Breast epithelium (tissue), 4 donors: ENCODE measurements at regions not wholly inside any gene's neighbourhood (a gene's known extent, or its start where the extent isn't known, plus 50 kb on each side); places are given as distances from the start of the nearest gene placed in this dataset.

Experiments used
- DNase-seq, 2 donors: peaks; one replicate each; pipeline ENCODE4 v3.0.0-alpha.2; 2019; ENCODE audit warnings: low spot score in 2 of 2
- H3K27ac ChIP-seq, 2 donors: fragments of 200-600 bp; sonication (generic) in 1 of 2; one replicate each; pipeline ENCODE4 v1.5.1; 2016 to 2019; ENCODE audit warnings: mild to moderate bottlenecking in 1 of 2
- H3K27me3 ChIP-seq, 2 donors: fragments of 200-600 bp; sonication (generic) in 1 of 2; one replicate each; pipeline versions ENCODE4 v1.5.1 to v1.6.0; 2017 to 2019; ENCODE audit warnings: control low read depth in 1 of 2, mild to moderate bottlenecking in 1 of 2
- H3K36me3 ChIP-seq: fragments of 200-600 bp; one replicate; pipeline ENCODE4 v1.5.1; 2019
- H3K4me1 ChIP-seq, 2 donors: fragments of 200-600 bp; sonication (generic); one replicate each; pipeline ENCODE4 v1.5.1; 2016 to 2019; ENCODE audit warnings: control low read depth in 1 of 2
- H3K4me3 ChIP-seq, 3 donors: fragments of 200-600 bp; sonication (generic); 1 replicate in 2 of 3; 2 replicates in 1 of 3; pipeline ENCODE4 v1.5.1; 2016 to 2019; ENCODE audit warnings: mild to moderate bottlenecking in 3 of 3, moderate library complexity in 2 of 3
- H3K9me3 ChIP-seq, 2 donors: fragments of 200-600 bp; sonication (generic) in 1 of 2; one replicate each; pipeline ENCODE4 v1.5.1; 2016 to 2019; ENCODE audit warnings: control low read depth in 1 of 2
- CTCF ChIP-seq, 3 donors: fragments of 450-650 bp; IDR thresholded peaks; one replicate each; pipeline ENCODE4 v1.5.1; 2016 to 2017; ENCODE audit warnings: antibody characterized with exemption in 3 of 3, mild to moderate bottlenecking in 3 of 3, moderate library complexity in 3 of 3
- POLR2A ChIP-seq: fragments of 450-650 bp; IDR thresholded peaks from one replicate; pipeline ENCODE4 v1.6.1; 2016; ENCODE audit warnings: antibody characterized with exemption, mild to moderate bottlenecking, moderate library complexity
- POLR2AphosphoS5 ChIP-seq, 3 donors: sonication (generic); formaldehyde crosslinking; IDR thresholded peaks; one replicate each; pipeline ENCODE4 v1.6.1; 2017; ENCODE audit warnings: antibody characterized with exemption in 3 of 3
- intact Hi-C: fragments of 100-400 bp; cut with DNase I; formaldehyde crosslinking; loops from one replicate; pipeline ENCODE4 v1.15.1; 2023; ENCODE audit warnings: low total_unique reads

- TF ChIP-seq POLR2A (no peak), POLR2AphosphoS5 (IDR thresholded peaks at IDR 0.05) (no peak), CTCF (IDR thresholded peaks at IDR 0.05) (no peak)
- intact Hi-C loops: no loop called here
- Histone ChIP-seq H3K27ac (no peak overlapping the region), H3K9me3 (no peaks in the 10 kb centered on the region), H3K27me3 (no peaks in the 10 kb centered on the region), H3K36me3 (no peaks in the 10 kb centered on the region), H3K4me3 (no peak overlapping the region), H3K4me1 (no peaks in the 10 kb centered on the region)
- no peak for DNase-seq
Measured at GRCh38 chr3:10577486-10577885, 72.1 kb upstream of the ATP2B2 start.

GRCh38 chr3:10580426-10580825 is 75.0 kb upstream of the ATP2B2 start:
- no peak overlapping the region for H3K27ac ChIP-seq
- no peaks in the 10 kb centered on the region for H3K4me1 ChIP-seq
- DNase-seq: no peak
- H3K9me3 ChIP-seq: no peaks in the 10 kb centered on the region
- intact Hi-C loops: no loop called here
- TF ChIP-seq POLR2AphosphoS5 (IDR thresholded peaks at IDR 0.05) (no peak), CTCF (IDR thresholded peaks at IDR 0.05) (no peak), POLR2A (no peak)
- H3K27me3 ChIP-seq: no peaks in the 10 kb centered on the region
- H3K4me3 ChIP-seq: no peak overlapping the region
- no peaks in the 10 kb centered on the region for H3K36me3 ChIP-seq

GRCh38 chr3:10581251-10581650 is 75.9 kb upstream of the ATP2B2 start:
- Histone ChIP-seq H3K9me3 (no peaks in the 10 kb centered on the region), H3K27me3 (peaks cover 0 to 5% of the 10 kb centered on the region in 2 donors), H3K36me3 (no peaks in the 10 kb centered on the region), H3K4me3 (no peak overlapping the region), H3K4me1 (no peaks in the 10 kb centered on the region), H3K27ac (no peak overlapping the region)
- no peak for TF ChIP-seq CTCF (IDR thresholded peaks at IDR 0.05)
- no peak for TF ChIP-seq POLR2AphosphoS5 (IDR thresholded peaks at IDR 0.05)
- no peak for TF ChIP-seq POLR2A
- peak in 1 of 2 donors; percentile 51 for DNase-seq
- intact Hi-C loops: no loop called here

GRCh38 chr3:10581716-10582115 is 76.3 kb upstream of the ATP2B2 start:
- Histone ChIP-seq H3K36me3 (no peaks in the 10 kb centered on the region), H3K27me3 (peaks cover 0 to 5% of the 10 kb centered on the region in 2 donors), H3K9me3 (no peaks in the 10 kb centered on the region)

GRCh38 chr3:10582733-10583132 is 77.3 kb upstream of the ATP2B2 start:
- peaks cover 0 to 5% of the 10 kb centered on the region in 2 donors for H3K27me3 ChIP-seq
- intact Hi-C loops: no loop called here

More at GRCh38 chr3:10581716-10582115, 76.3 kb upstream of the ATP2B2 start:
- no peak for DNase-seq
- intact Hi-C loops: no loop called here
- no peak for TF ChIP-seq POLR2A
- TF ChIP-seq CTCF (IDR thresholded peaks at IDR 0.05): no peak
- TF ChIP-seq POLR2AphosphoS5 (IDR thresholded peaks at IDR 0.05): no peak
- H3K27ac ChIP-seq: no peak overlapping the region
- no peaks in the 10 kb centered on the region for H3K4me1 ChIP-seq
- H3K4me3 ChIP-seq: no peak overlapping the region

More at GRCh38 chr3:10582733-10583132, 77.3 kb upstream of the ATP2B2 start:
- Histone ChIP-seq H3K4me1 (no peaks in the 10 kb centered on the region), H3K36me3 (no peaks in the 10 kb centered on the region), H3K9me3 (no peaks in the 10 kb centered on the region), H3K27ac (no peak overlapping the region), H3K4me3 (no peak overlapping the region)
- no peak for TF ChIP-seq CTCF (IDR thresholded peaks at IDR 0.05)
- TF ChIP-seq POLR2A: no peak
- TF ChIP-seq POLR2AphosphoS5 (IDR thresholded peaks at IDR 0.05): no peak
- no peak for DNase-seq
